GM12878 (cell line): ENCODE measurements at regions not wholly inside any gene's neighbourhood (a gene's known extent, or its start where the extent isn't known, plus 50 kb on each side); places are given as distances from the start of the nearest gene placed in this dataset.

Experiments used
- ATAC-seq: fragments of 200-7000 bp; cut with Tn5 transposase; 3 replicates; pipeline ENCODE4 v1.9.1; 2020; ENCODE audit warnings: mild to moderate bottlenecking, moderate library complexity
- BruUV-seq: library from RNA; stranded (reverse); fragments of 400-500 nt; replicated peaks from 2 replicates; lab custom pipeline; 2021; lab: Mats Ljungman, UMichigan
- CTCF ChIA-PET: fragments of 300-600 bp; sonication (Branson Sonifier 250); formaldehyde crosslinking; extraction: SDS; loops from one replicate; lab custom pipeline; 2021; ENCODE audit warnings: inconsistent platforms; lab: Yijun Ruan, JAX
- POLR2A ChIA-PET: fragments of 350-600 bp; formaldehyde crosslinking; extraction: SDS; loops from one replicate; lab custom pipeline; 2021; ENCODE audit warnings: inconsistent platforms; lab: Charles Lee
- RAD21 ChIA-PET: fragments of 300-600 bp; sonication (Branson Sonifier 250); formaldehyde crosslinking; loops from one replicate; lab custom pipeline; 2023; ENCODE audit warnings: antibody characterized with exemption; ENCODE audit not compliant: unreplicated experiment; lab: Charles Lee
- SMC1A ChIA-PET: fragments of 300-600 bp; sonication (Branson Sonifier 250); formaldehyde crosslinking; loops from one replicate; lab custom pipeline; 2023; ENCODE audit not compliant: unreplicated experiment, uncharacterized antibody; lab: Charles Lee
- DNase-seq: peaks from one replicate; pipeline ENCODE4 v3.0.0-alpha.2; 2011; ENCODE audit warnings: low read depth, low spot score
- FAIRE-seq: peaks from 3 replicates; lab custom pipeline; 2011; peaks lifted over from hg19 to GRCh38; lab: Jason Lieb, UNC
- H2AFZ ChIP-seq: 2 replicates; pipeline ENCODE4 v1.6.0; 2011; ENCODE audit warnings: low read depth, low read length, control low read depth; ENCODE audit not compliant: control insufficient read depth
- H3K27ac ChIP-seq: 2 replicates; pipeline ENCODE4 v1.5.1; 2011; ENCODE audit warnings: control low read depth; ENCODE audit not compliant: control insufficient read depth, insufficient read depth
- H3K27me3 ChIP-seq, 2 experiments: replicated peaks in 1 of 2; 2 replicates each; pipeline versions ENCODE4 v1.6.0 to v1.6.1; 2011; ENCODE audit warnings: low read length in 1 of 2; ENCODE audit not compliant: control insufficient read depth in 2 of 2, insufficient read depth in 2 of 2
- H3K36me3 ChIP-seq, 2 experiments: 2 replicates each; pipeline ENCODE4 v1.5.1; 2011; ENCODE audit warnings: low read length in 1 of 2; ENCODE audit not compliant: control insufficient read depth in 2 of 2, insufficient read depth in 2 of 2
- H3K4me1 ChIP-seq: 2 replicates; pipeline ENCODE4 v1.6.1; 2011; ENCODE audit warnings: mild to moderate bottlenecking, low read length, moderate library complexity, mixed read lengths; ENCODE audit not compliant: control insufficient read depth, insufficient read depth
- H3K4me2 ChIP-seq: 2 replicates; pipeline ENCODE4 v1.6.0; 2011; ENCODE audit warnings: control low read depth; ENCODE audit not compliant: control insufficient read depth, insufficient read depth
- H3K4me3 ChIP-seq: fragments of 200-600 bp; sonication (generic); 2 replicates; pipeline ENCODE4 v1.5.1; 2016
- H3K79me2 ChIP-seq: 2 replicates; pipeline ENCODE4 v1.6.0; 2011; ENCODE audit warnings: low read length; ENCODE audit not compliant: control insufficient read depth, insufficient read depth
- H3K9ac ChIP-seq: 2 replicates; pipeline ENCODE4 v1.8.0; 2011; ENCODE audit warnings: low read length, control low read depth, mixed read lengths; ENCODE audit not compliant: control insufficient read depth, insufficient read depth
- H3K9me3 ChIP-seq: replicated peaks from 3 replicates; pipeline ENCODE4 v1.5.1; 2011; ENCODE audit warnings: mild to moderate bottlenecking, low read length; ENCODE audit not compliant: control insufficient read depth, insufficient read depth
- H4K20me1 ChIP-seq: 2 replicates; pipeline ENCODE4 v1.6.0; 2011; ENCODE audit not compliant: control insufficient read depth, insufficient read depth
- IKZF2 ChIP-seq, 2 experiments: fragments of 450-650 bp; IDR thresholded peaks; 2 replicates each; pipeline ENCODE4 v1.6.1; 2017; ENCODE audit warnings: mild to moderate bottlenecking in 2 of 2, moderate library complexity in 2 of 2
- POU2F2 ChIP-seq: IDR thresholded peaks from 3 replicates; pipeline ENCODE4 v1.6.1; 2011; ENCODE audit warnings: low read depth, mild to moderate bottlenecking, low read length, borderline replicate concordance
- ZNF24 ChIP-seq: fragments of 450-650 bp; IDR thresholded peaks from 2 replicates; pipeline ENCODE4 v1.6.1; 2017; ENCODE audit warnings: antibody characterized with exemption, mild to moderate bottlenecking
- ZNF384 ChIP-seq: IDR thresholded peaks from 2 replicates; pipeline ENCODE4 v1.6.1; 2012; ENCODE audit warnings: low read depth, mild to moderate bottlenecking, low read length, improper control_type of control experiment, borderline replicate concordance
- WGBS: methylation state at CpG from one replicate; pipeline ENCODE4 v1.1.6; 2016; ENCODE audit warnings: low lambda C conversion rate; ENCODE audit not compliant: insufficient replicate concordance, insufficient coverage; ENCODE audit errors: missing lambda C conversion rate; 5-methylcytosine and 5-hydroxymethylcytosine counted together
- in situ Hi-C: fragments of 300-500 bp; cut with MboI; formaldehyde crosslinking; loops from 9 replicates; pipeline ENCODE4 v1.14.3; 2018; ENCODE audit warnings: mixed read lengths
- intact Hi-C: fragments of 100-400 bp; cut with micrococcal nuclease; formaldehyde crosslinking; loops from one replicate; pipeline ENCODE4 v1.14.2; 2022; ENCODE audit not compliant: unreplicated experiment
- TF ChIP-seq, protein P1 (sequence below): IDR thresholded peaks from 2 replicates; pipeline ENCODE4 v1.6.1; 2012; ENCODE audit warnings: low read depth, low read length, improper control_type of control experiment
- TF ChIP-seq, protein P2 (sequence below): IDR thresholded peaks from 2 replicates; pipeline ENCODE4 v1.6.1; 2011; ENCODE audit warnings: mild to moderate bottlenecking, low read depth, low read length, moderate library complexity; ENCODE audit not compliant: insufficient replicate concordance

DNA sequence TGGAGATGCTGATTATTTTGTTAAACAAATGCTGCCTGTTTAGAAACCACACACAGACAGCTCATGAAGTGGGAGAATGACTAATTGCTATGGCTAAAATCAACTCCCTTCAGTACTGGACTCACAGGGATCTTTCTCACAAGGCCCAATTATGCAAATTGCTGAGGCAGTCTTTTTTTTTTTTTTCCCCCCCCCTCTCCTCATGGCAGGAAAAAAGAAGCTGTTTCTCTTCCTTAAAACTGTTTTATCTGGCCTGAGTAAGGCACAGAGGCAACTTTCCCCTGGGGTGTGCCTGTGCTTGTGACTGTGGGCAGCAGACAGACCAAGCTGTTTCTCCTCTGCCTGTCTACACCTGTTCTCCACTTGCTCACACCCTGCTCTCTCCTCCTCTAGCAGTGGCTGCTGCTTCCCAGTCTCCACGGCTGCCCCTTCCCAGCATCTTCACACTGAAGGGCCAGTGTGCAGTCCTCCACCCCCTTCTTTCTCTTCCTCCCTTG is 65.4 kb upstream of the STEAP1B start:
- Histone ChIP-seq H3K4me2 (peak overlapping the region; percentile 71), H3K4me3 (no peak overlapping the region), H2AFZ (no peak overlapping the region), H3K27ac (no peak overlapping the region), H3K4me1 (peaks cover 46% of the 10 kb centered on the region), H4K20me1 (no peaks in the 10 kb centered on the region; the same call in 1 of the 2 replicates), H3K9me3 (no peaks in the 10 kb centered on the region), H3K9ac (0 out of 2 replicates have a peak overlapping the region, but pooled peaks have one; percentile 5), H3K36me3 (no peaks in the 10 kb centered on the region), H3K27me3 (peaks cover 0 to 1% of the 10 kb centered on the region in 2 experiments; a peak in 2 of 4 replicates), H3K79me2 (no peaks in the 10 kb centered on the region)
- intact Hi-C loops: no loop called here
- no peak for FAIRE-seq
- POLR2A ChIA-PET: interaction anchor here (0.6 kb wide), 1 partner anchor 621 kb away, joined by 4 read pairs; no protein-coding TSS in a partner anchor
- SMC1A ChIA-PET: interaction anchor here (0.6 to 8.8 kb wide), 4 partner anchors 131 to 1748 kb away, joined by 3 to 124 read pairs (median 4); partner anchors contain the start of gene IL6
- peak; percentile 45 for DNase-seq
- in situ Hi-C loops: no loop called here
- peak; percentile 49 for ATAC-seq
- CTCF ChIA-PET: interaction anchor here (0.6 to 7.9 kb wide), 3 partner anchors 161 to 217 kb away, joined by 3 to 194 read pairs (median 4); partner anchors contain the start of gene IL6
- RAD21 ChIA-PET: interaction anchor here (0.8 to 6.2 kb wide), 3 partner anchors 160 to 490 kb away, joined by 3 to 115 read pairs (median 3); partner anchors contain the start of gene IL6
- BruUV-seq: no TSS peak
- WGBS: 0% methylated on average over 1 of the region's 1 CpG
- TF ChIP-seq POU2F2: peak; percentile 90
- TF ChIP-seq, protein P1, sequence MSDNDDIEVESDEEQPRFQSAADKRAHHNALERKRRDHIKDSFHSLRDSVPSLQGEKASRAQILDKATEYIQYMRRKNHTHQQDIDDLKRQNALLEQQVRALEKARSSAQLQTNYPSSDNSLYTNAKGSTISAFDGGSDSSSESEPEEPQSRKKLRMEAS: no peak
- TF ChIP-seq, protein P2, sequence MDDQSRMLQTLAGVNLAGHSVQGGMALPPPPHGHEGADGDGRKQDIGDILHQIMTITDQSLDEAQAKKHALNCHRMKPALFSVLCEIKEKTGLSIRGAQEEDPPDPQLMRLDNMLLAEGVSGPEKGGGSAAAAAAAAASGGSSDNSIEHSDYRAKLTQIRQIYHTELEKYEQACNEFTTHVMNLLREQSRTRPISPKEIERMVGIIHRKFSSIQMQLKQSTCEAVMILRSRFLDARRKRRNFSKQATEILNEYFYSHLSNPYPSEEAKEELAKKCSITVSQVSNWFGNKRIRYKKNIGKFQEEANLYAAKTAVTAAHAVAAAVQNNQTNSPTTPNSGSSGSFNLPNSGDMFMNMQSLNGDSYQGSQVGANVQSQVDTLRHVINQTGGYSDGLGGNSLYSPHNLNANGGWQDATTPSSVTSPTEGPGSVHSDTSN: peak; percentile 52
- TF ChIP-seq IKZF2 (IDR thresholded peaks at IDR 0.05): 0 out of 4 replicates have a peak, but pooled peaks of 1 of the 2 experiments have one; percentile 16
- no peak for TF ChIP-seq ZNF24
- TF ChIP-seq ZNF384: peak; percentile 85
